Activated CD4-positive, alpha-beta T cell treated with anti-CD3 and anti-CD28 coated beads, Interleukin-2, amount 50 U/mL, for 24 hours (primary cell): ENCODE measurements at regions not wholly inside any gene's neighbourhood (a gene's known extent, or its start where the extent isn't known, plus 50 kb on each side); places are given as distances from the start of the nearest gene placed in this dataset.

Experiments used
- DNase-seq, 2 donors: peaks; one replicate each; pipeline ENCODE4 v3.0.0-alpha.2; 2020; ENCODE audit warnings: low read depth in 1 of 2, low spot score in 1 of 2

DNA sequence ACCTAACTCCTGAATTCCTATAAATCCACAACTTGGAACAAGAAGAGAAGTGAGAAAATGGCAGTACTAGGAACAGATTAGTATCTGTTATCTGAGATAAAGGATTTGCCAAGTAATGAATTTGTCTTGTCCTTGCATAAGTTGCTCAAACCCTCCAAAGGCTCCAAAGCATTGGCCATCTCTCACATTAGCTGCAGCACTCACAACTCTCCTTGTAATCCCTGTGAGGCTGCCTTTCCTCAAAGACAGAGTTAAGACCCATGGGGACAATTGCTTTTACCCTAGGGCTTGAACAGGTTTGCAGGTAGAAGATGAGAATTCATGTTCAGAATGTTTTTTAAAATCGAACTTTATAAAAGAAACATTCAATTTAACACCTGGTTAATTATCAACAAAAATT is 1702.2 kb downstream of the EFNB2 start:
- no peak for DNase-seq

DNA sequence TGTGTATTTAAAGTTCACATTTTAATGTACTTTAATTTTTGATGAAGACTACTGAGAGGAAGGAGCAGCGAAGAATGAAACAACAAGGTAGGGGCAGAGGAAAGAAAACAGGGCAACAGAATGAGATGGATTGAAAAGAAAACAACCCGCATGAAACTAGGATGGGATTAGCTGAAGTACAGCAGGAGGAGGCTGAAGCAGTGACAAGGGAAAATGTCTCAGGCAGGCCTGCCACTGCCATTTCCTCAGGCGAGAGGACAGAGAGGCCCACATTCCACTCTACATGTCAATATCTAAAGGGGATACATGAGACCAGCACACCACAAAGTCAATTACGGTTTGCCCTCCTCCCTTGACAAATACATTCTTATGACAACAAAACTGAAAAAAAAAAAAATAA is 1703.2 kb downstream of the EFNB2 start:
- DNase-seq, result no peak

DNA sequence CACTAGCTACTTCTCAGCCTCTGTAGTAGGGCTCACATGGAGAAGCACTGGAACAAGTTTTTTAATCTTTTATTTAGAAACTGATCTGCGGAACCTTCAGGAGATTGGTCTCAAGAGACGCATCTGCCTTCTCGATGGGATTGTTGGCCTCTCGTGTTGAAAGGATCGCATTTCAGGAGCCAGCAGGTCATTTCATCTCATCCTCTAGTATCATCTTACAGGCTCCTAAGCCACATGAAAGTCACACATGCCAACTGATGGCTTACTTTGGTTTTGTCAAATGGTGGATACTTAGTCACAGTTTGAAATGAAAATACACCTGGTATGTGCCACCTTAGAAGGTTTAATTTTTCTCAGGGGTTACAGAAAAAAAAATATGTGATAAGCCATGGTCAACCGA is 1703.6 kb downstream of the EFNB2 start:
- no peak for DNase-seq

DNA sequence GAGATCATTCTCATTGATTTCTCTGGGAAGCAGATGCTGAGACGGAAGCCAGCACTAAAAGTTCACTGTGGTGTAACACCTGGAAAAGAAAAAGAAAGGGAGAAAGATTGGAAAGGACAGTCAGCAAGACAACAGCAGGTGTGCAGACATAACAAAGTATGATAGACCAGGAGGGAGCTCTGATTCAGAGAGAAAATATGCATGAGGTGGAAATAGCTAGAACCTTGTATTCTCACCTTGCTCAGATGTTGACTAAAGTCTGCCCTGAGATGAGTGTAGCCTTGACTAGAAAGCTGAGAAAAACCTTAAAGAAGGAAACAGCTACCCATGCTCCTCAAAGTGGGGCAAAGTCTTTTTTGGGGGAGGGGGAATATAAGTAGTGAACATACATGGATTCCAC is 1711.8 kb downstream of the EFNB2 start:
- no peak for DNase-seq

DNA sequence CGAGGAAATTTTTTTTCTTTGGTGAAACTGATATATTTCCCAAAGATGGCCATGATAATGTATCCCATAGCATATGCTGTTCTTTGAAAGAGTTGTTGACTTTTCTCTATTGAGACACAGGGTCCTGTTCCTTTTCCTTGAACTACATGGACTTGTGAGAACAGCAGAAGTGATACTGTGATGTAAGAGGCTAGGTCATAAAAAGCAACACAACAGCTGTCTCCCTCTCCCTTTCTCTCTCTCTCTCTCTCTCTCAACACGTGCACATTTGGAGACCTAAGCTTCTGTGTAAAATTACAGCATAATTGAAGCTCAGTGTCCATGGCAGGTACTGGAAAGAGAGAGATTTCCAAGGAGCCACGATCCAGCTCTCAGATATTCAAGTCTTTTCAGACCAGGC is 1712.4 kb downstream of the EFNB2 start:
- no peak for DNase-seq

DNA sequence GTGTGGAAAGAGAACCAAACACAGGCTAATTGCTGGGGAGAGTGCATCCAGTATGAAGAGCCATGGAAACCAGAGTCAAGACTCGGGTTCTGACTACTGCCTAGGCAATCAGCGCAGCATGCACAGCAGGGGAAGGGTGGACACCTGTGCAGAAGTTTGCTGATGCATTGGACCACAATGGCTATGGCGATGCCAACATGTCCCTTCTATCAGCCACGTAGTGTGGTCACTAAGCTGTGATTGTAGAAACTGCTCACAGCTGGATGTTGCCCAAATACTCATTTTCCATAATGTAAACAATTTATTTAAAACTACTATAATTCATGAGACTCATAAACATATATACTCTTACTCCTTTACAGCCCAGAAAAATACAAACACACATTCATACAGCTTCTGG is 1718.2 kb downstream of the EFNB2 start:
- DNase-seq, result no peak

DNA sequence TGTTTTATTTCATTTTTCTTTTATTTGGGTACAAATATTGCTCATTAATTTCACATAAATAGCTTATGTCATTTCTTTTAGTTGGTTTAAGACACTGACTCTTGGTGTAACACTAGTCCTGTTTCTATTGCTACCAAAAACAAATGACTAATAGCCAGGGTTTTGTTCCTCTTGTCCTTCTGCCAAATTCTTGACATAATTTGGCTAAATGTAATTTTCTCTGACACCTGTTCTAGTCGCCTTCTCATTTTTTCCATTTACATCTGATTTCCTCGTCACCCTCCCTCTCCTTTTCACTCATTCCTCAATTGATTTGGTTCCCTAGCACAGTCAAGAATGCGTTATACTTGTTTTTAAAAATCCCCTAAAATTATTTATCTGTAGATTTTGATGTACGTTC is 1718.7 kb downstream of the EFNB2 start:
- no peak for DNase-seq

DNA sequence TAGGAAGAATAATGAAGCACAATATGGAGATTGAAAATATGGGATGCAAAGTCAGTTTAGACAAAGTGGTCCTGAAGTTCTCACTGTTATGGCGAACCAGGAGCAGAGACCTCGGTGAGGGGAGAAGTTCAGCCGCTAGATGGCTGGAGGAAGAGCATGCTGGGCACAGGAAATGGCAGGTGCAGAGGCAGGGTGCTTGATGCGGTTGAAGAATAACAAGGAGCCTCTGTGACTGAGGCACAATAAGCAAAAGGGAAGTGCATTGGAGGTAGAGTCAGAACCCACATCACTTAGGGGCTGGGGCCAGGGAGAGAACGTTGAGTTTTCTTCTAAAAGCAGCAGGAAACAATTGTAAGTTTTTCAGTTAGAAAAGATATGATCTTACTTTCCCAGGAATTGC is 1725.2 kb downstream of the EFNB2 start:
- no peak for DNase-seq

DNA sequence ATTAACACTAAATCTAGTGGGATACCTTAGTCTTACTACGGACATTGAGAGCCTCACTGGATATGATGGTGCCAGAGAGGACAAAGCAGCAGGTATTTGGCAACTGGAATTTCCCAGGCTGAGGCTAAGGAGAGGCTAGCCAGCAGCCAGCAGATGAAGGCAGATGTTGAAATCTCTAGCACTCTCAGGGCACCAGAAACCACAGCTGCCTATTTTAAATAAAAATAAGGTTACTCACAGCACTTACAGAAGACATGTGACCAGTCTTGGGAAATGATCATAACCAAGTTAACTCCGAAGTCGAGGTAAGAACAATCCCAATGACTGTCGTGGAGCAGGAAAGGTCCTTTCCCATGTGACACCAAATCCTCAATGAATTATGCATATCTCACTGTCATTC is 1726.0 kb downstream of the EFNB2 start:
- DNase-seq, result no peak

DNA sequence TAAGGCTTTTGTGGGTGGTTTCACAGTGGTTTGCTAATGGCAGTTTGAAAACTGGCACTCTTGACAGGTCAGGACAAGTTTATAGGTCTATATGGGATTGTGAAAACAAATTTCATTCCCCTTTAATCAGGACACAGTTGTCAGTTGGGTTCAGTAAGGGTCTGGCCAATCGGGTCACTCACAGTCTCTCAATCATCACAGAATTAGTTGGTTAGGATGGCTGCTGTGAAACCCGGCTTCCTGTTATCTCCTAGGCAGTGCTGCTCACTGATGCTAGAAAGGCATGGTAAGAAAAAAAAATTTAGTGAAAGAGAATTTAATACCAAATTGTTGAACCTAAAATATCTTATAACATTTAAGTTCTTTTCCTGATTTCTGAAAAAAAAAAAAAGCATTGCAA is 1730.1 kb downstream of the EFNB2 start:
- DNase-seq, result no peak

DNA sequence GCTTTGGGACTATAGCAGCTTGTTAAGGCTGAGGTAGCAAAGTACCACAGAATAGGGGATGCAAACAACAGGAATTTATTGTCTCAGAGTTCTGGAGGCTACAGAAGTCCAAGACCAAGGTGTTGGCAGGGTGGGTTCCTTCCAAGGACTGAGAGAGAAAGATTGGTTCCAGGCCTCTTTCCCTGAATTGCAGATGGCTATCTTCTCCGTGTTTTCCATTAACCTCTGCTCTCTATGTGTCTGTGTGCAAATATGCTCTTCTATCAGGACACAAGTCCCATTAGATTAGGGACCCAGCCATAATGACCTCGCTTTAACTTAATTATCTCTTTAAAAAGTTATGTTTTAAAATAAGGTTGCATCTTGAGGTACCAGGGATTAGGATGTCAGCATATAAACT is 1732.9 kb upstream of the SLC10A2 start:
- no peak for DNase-seq

DNA sequence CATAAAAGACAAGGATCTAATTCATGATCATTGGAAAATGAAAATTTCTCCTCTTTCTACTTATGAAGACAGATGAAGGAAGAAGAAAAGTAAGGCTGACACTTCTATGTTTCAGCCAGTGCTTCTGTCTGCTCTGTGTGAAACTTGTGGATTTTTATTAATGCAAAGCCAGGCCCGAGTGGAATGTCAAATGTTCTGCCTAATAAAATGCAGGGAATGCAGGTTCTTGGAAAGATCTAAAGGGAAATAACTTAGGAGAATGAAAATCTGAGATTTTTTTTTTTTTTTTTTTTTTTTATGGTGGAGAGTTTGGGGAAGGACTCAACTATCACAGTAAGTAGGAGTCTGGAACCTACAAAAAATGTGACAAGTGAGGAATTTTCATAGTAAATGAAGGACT is 1732.3 kb upstream of the SLC10A2 start:
- no peak for DNase-seq

DNA sequence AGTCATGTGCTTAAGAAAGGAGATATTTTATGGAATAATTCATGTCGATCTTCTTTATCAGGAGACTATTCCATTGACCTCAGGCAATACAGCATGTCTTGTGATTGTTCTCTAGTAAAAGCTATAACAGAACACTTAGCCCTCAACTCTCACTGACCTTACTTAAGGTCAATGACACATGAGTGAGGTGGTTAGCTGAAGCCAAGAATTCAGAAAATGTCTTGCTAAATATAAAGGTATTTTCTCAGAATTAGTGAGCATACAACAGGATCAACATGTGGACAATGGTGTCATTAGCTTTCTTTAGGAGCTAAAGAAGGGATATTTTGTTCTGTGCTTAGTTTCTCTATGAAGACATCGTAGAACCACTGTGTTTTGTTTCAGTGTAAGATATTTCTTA is 1730.4 kb upstream of the SLC10A2 start:
- DNase-seq, result no peak

DNA sequence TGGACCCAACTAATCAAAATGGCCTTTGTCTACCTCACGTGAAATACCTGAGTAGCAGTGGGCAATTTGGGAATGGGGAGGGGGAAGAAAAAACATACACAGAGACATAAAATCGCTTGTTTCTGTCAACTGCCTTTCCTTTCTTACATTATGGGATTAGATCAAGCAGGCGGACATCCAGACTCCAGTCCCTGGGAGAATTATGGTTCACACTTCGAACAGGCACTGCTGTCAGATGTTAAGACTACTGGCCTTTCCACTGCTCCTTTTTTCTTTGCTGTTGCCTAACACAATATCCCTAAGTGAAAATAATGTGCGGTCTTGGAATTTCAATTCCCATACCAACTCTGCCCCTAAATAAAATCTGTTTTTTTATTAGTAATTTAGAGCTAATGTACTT is 1719.7 kb upstream of the SLC10A2 start:
- DNase-seq, result no peak

DNA sequence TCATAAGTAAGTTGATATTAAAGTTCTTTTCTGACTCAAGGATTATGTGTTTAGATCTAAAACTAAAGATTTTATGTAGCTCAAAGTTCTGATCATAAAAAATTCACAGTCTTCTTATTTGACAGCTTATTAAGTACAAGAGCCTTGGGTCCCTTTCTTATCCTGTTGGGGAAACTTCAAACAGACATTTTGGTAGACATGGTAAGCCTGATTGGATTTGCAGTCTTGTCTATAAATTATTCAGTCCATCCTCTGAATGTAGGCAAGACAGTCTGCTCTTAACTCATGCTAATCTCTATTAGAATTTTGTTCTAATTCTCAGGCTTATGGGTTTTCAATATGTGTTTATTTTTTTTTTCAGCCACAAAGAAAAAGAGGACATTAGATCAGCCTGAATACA is 1718.7 kb upstream of the SLC10A2 start:
- no peak for DNase-seq

DNA sequence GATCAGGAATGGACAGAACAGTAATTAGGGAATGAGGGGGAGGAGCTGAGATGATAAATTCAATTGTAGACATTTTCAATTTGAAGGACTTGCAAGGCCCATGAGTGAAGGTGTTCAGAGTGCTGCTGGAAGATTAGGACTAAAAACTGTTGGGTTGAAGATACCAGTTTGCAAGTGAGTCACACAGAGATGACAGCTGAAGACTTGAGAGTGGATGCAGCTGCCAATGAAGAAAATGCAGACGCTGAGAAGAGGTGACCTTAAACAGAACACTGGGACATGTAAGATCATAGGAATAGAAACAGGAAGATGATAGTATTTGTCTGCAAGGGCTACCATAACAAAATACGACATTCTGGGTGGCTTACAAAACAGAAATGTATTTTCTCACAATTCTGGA is 1716.5 kb upstream of the SLC10A2 start:
- DNase-seq, result no peak

DNA sequence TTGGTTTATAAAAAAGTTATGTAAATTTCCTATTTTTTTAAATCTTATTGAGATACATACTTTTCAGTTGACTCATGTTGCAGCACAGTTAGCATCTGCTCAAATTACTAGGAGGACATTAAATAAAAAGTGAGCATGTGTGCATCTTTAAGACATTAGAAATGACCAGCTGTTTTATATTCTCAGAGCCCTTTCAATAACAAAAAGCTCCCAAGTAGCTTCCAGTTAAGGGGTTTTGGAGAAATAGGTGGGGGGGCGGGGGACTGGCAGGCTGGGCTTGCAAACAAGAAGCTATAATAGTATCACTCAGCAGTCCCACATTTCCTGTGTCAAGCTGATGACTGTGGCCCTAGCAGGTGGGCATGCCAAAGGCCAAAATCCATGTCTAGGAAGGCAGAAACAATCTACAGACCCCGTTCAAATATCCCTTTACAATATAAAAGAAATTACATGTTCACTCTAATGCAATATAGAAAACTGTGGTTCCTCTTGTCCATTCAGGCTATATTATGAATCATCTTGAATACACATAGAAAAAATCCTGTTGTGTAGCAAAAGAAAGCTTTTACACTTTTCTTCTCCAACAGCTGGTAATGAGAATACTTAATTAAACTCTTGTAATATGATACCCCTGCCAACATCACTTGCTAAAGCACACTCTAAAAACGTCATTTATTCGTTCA is 1713.2 kb upstream of the SLC10A2 start:
- no peak for DNase-seq

DNA sequence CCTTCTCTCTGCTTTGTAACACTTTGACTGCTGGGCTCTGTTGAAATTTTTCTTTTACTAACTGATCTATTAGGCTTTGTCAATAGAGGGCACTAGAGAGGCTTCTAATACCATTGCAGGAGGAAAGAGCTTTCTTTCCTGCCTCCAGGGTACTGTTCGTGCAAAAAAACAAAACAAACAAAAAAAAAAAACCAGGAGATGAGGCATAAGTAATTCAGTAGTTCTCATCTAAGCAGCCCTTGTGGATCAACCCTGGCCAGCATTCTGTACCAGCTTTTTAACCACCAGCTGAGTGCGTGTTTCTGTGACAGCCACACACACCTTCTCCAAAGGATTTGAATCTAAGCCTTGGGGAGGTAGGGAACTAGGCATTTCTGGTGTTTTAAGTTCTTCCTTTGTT is 1707.6 kb upstream of the SLC10A2 start:
- DNase-seq, result no peak

DNA sequence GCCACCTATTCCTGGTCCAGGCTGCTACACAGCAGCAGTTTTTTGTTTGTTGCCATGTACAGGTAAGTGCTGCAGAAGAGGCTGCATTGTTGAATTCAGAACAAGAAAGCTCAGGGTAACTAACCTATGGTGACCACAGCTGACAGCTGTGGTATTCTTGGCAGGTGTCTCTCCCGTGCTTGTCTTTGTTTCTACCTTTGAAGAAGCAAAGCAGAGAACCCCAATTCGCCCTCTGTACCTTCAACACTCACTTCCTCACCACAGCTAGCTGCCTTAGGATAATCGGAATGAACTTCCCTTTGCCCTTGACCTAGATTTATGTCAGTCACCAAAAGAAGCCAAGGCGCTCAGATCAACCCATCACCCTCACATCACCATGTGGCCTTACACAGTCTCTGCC is 1703.3 kb upstream of the SLC10A2 start:
- no peak for DNase-seq

DNA sequence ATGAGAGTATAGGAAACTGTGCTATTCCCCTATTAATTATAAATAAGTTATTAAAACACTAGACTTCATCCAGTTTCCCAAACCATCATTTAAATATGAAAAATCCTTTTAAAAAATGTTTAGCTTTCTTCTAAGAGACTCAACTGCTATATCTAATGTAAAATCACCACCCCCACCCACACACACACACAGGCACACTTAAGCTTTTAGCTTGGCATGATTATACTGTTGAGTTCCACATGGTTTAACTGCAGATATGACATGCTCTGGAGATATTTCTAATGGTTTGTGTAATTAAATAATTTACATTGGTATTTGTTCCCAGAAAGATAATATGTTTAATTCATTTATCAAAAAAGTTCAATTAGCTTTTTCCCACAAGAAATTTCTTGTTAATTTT is 1700.1 kb upstream of the SLC10A2 start:
- no peak for DNase-seq

DNA sequence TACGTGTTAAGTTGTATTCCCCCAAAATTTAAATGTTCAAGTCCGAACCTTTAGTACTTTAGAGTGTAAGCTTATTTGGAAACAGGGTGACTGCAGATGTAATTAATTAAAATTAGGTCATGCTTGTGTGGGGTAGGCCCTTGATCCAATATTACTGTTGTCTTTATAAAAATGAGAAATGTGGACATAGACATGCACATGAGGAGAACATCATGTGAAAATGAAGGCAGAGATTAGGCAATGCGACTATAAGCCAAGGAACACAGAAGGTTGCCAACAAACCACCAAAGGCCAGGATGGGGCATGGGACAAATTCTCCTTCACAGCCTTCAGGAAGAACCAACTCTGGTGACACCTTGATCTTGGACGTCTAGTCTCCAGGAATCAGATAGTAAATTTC is 1698.4 kb upstream of the SLC10A2 start:
- no peak for DNase-seq

DNA sequence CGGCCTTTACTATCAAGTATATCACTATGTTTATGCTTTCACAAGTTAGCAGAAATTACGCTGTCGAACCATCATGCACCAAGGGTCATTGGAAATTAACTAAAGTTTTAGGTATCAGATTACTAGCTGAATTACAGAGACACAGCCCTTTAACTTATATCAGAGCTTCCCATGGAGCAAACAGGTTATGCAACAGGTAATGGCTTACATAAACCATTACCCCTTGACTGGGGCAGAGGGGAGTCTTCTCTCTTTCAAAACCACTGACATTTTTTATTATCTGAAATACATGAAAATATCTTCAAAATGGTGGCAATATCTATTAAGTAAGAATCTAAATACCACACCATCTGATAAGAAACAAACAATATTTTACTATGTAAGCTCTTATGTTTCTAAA is 1692.9 kb upstream of the SLC10A2 start:
- DNase-seq, result no peak

DNA sequence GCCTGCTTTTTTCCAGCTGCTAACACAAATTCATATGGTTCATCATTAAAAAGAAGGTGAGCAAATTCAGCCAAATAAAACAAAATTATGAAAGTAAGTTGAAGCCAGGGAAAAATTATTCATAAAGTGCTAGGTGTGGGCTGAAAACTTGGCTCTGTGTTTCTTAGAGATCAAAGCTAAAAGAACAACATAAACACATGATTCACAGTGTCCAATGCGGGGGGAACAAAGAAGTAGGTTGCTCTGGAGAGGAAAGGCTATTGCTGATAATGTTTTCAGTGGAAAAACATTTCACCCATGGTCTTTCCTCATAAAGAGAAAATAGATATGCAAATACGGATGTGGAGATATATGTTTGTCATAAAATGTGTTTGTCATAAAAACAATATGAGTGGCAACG is 1691.5 kb upstream of the SLC10A2 start:
- DNase-seq, result no peak

DNA sequence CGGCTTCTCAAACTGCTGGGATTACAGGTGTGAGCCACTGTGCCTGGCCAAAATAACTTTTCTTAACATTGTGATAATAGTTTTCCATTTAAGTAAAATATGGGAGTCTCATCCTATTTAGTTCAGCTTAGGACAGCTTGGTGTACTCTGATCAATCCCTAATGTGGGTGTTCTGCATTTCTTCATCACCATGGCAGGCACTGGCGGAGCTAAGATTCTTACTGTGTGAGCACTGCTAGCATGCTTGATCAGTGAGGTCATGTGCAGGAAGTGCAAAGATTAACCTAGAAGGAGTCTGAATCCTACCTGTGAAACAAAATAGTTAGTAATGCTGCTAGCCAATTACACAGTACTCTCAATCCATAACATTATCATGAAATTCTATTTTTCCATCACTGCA is 1684.2 kb upstream of the SLC10A2 start:
- no peak for DNase-seq
